Colonic mucosa (tissue), 4 donors: ENCODE measurements at regions not wholly inside any gene's neighbourhood (a gene's known extent, or its start where the extent isn't known, plus 50 kb on each side); places are given as distances from the start of the nearest gene placed in this dataset.

Experiments
- DNase-seq: peaks from one replicate; pipeline ENCODE4 v3.0.0-alpha.2; 2020
- H3K27ac ChIP-seq: fragments of 200-600 bp; one replicate; pipeline ENCODE4 v1.8.0; 2021
- H3K27me3 ChIP-seq: fragments of 200-600 bp; one replicate; pipeline ENCODE4 v1.8.0; 2021
- H3K36me3 ChIP-seq: fragments of 200-600 bp; one replicate; pipeline ENCODE4 v1.8.0; 2021
- H3K4me1 ChIP-seq: fragments of 200-600 bp; one replicate; pipeline ENCODE4 v1.8.0; 2021; ENCODE audit warnings: mild to moderate bottlenecking
- H3K4me3 ChIP-seq: fragments of 200-600 bp; one replicate; pipeline ENCODE4 v1.8.0; 2021
- H3K9ac ChIP-seq, 2 donors: one replicate each; pipeline ENCODE4 v1.7.0; 2013; ENCODE audit warnings: control low read depth in 2 of 2, low read depth in 2 of 2, low read length in 2 of 2
- H3K9me3 ChIP-seq: fragments of 200-600 bp; one replicate; pipeline ENCODE4 v1.8.0; 2021
- intact Hi-C: fragments of 100-400 bp; cut with DNase I; formaldehyde crosslinking; loops from one replicate; pipeline ENCODE4 v1.14.1; 2022
- TF ChIP-seq, protein P1 (sequence below): fragments of 200-600 bp; IDR thresholded peaks from one replicate; pipeline ENCODE4 v1.8.0; 2022; ENCODE audit warnings: antibody characterized with exemption, mild to moderate bottlenecking
- donor health status: healthy.
- donor health status: DM: no; HTN: no; CAD: no.
- donor health status: DM: no; HTN: no; CAD: no.

DNA sequence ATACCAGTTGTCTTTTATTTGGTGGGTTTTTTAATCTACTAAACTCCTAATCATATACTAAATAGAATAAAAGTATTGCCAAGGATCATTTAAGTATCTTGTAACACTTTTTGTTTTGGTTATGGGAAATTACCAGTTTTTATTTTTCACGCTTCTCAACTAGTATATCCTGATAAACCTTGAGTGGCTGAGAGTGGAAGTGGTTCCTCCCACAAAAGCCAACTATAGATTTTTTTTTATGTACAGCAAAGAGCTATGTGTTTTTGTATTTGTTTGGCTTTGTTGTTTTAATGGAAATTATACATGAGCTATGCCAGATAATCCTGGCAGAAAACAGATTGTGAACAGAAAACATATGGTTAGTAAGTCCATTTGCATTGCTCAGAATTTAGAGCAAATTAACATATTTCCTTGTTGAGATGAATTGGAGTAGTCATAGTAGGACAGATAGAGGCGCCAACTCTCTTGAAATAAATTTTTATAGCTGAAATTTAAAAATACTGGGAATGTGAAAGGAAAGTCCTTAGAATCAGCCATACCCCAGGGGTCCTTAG, 60.9 kb upstream of the PSMA6 start:
- Histone ChIP-seq H3K27me3 (no peaks in the 10 kb centered on the region), H3K4me1 (no peaks in the 10 kb centered on the region), H3K9me3 (no peaks in the 10 kb centered on the region), H3K27ac (no peak overlapping the region), H3K4me3 (no peak overlapping the region), H3K9ac (no peak overlapping the region), H3K36me3 (no peaks in the 10 kb centered on the region)
- TF ChIP-seq, protein P1, sequence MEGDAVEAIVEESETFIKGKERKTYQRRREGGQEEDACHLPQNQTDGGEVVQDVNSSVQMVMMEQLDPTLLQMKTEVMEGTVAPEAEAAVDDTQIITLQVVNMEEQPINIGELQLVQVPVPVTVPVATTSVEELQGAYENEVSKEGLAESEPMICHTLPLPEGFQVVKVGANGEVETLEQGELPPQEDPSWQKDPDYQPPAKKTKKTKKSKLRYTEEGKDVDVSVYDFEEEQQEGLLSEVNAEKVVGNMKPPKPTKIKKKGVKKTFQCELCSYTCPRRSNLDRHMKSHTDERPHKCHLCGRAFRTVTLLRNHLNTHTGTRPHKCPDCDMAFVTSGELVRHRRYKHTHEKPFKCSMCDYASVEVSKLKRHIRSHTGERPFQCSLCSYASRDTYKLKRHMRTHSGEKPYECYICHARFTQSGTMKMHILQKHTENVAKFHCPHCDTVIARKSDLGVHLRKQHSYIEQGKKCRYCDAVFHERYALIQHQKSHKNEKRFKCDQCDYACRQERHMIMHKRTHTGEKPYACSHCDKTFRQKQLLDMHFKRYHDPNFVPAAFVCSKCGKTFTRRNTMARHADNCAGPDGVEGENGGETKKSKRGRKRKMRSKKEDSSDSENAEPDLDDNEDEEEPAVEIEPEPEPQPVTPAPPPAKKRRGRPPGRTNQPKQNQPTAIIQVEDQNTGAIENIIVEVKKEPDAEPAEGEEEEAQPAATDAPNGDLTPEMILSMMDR, result no peak
- no peak for DNase-seq
- intact Hi-C loops, result loop anchor here (5.0 kb wide), 1 partner anchor 181 kb away; no protein-coding TSS in a partner anchor

DNA sequence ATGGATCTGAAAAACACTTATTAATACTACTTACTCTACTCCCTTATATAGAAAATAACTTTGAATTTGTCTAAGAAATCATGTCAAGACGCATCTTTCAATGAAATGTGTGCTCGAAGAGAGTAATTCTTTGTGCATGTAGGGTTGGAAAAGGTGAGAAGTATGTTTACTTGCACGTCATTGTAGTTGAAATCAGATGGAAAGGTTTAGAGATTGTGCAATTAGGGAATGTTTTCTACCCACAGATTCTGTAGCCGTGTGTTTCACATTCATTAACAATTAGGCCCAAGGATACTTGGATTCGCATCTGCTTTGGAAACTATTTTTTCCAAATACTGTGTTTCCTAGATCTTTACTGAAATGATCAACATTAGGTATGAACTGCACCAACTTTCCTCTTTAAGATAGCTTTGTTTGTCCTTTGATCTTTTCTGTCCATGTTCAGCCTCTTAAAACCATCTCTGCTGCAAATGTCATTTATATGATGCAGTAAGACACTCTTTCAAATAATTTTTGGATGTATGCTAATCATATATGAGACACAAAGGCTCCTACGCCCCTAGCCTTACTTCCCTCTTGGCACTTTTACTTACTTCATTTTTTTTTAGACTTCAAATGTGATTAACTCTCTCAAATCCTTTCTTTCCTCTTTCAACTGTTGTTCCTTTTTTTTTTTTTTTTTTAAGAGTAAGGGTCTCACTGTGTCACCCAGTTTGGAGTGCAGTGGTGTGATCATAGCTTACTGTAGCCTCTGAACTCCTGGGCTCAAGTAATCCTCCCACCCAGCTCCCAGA, 58.0 kb upstream of the PSMA6 start:
- intact Hi-C loops, result loop anchor here (5.0 kb wide), 1 partner anchor 178 kb away; no protein-coding TSS in a partner anchor
- no peaks in the 10 kb centered on the region for H3K4me1 ChIP-seq

DNA sequence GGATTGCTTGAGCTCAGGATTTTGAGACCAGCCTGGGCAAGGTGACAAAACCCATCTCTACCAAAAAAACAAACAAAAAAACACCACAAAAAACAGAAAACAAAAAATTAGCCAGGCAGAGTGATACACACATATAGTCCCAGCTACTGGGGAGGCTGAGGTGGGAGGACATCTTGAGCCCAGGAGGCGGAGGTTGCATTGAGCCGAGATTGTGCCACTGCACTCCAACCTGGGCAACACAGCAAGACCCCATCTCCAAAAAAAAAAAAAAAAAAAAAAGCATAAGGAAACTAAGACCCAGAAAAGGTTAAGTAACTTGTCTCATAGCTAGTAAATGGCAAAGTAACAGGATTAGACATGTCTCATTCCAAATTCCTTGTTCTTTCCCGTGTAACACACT, 56.3 kb upstream of the PSMA6 start:
- no peaks in the 10 kb centered on the region for H3K4me1 ChIP-seq
- H3K9me3 ChIP-seq, result no peaks in the 10 kb centered on the region
- no peak overlapping the region for H3K27ac ChIP-seq
- no peak overlapping the region for H3K9ac ChIP-seq
- TF ChIP-seq, protein P1, result no peak
- H3K4me3 ChIP-seq, result no peak overlapping the region
- no peak for DNase-seq
- H3K27me3 ChIP-seq, result no peaks in the 10 kb centered on the region
- H3K36me3 ChIP-seq, result no peaks in the 10 kb centered on the region
- intact Hi-C loops, result no loop called here

More for the DNA sequence above, 58.0 kb upstream of the PSMA6 start:
- TF ChIP-seq, protein P1, result no peak
- H3K9ac ChIP-seq, result no peak overlapping the region
- H3K27me3 ChIP-seq, result no peaks in the 10 kb centered on the region
- H3K36me3 ChIP-seq, result no peaks in the 10 kb centered on the region
- no peak for DNase-seq
- no peak overlapping the region for H3K4me3 ChIP-seq
- H3K9me3 ChIP-seq, result no peaks in the 10 kb centered on the region
- no peak overlapping the region for H3K27ac ChIP-seq

DNA sequence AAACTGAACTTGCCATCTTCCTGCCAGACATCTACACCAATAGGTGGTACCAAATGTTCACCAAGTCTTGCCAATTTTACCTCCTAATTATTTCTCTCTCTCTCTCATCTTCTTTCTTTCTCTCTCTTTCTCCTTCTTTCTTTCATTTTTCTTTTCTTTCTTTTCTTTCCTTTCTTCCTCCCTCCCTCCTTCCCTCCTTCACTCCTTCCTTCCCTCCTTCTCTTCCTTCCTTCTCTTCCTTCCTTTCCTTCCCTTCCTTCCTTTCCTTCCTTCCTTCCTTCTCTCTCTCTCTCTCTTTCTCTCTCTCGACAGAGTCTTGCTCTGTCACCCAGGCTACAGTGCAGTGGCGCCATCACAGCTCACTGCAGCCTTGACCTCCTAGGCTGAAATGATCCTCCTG, 55.4 kb upstream of the PSMA6 start:
- no peaks in the 10 kb centered on the region for H3K9me3 ChIP-seq
- intact Hi-C loops, result no loop called here

DNA sequence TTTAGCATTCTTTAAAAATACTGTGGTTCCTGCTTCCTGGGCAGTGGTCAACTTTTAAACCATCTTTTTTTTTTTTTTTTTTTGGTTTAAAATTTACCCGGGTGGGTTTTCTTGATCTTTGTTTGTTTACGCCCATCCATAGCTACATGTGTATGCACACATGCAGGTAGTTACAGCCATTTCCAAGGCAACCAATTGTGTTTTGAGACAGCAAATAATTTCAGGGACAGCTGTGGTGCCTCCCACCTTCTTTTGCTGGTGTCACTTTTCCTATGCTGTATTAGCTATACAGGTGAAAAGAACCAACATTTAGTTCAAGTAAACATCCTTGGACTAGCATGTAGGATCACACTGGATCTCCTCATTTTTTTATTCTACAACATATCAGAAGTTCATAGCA, 52.0 kb upstream of the PSMA6 start:
- TF ChIP-seq, protein P1, result no peak
- Histone ChIP-seq H3K9me3 (no peaks in the 10 kb centered on the region), H3K9ac (no peak overlapping the region), H3K36me3 (no peaks in the 10 kb centered on the region), H3K4me1 (no peaks in the 10 kb centered on the region), H3K27ac (no peak overlapping the region), H3K4me3 (no peak overlapping the region), H3K27me3 (no peaks in the 10 kb centered on the region)
- no peak for DNase-seq
- intact Hi-C loops, result no loop called here

More for the DNA sequence above, 55.4 kb upstream of the PSMA6 start:
- H3K36me3 ChIP-seq, result no peaks in the 10 kb centered on the region
- no peak overlapping the region for H3K9ac ChIP-seq
- H3K4me1 ChIP-seq, result no peaks in the 10 kb centered on the region
- H3K27ac ChIP-seq, result no peak overlapping the region
- DNase-seq, result no peak
- no peak overlapping the region for H3K4me3 ChIP-seq
- no peaks in the 10 kb centered on the region for H3K27me3 ChIP-seq
- TF ChIP-seq, protein P1, result no peak
